HUES64 (cell line): ENCODE measurements at regions not wholly inside any gene's neighbourhood (a gene's known extent, or its start where the extent isn't known, plus 50 kb on each side); places are given as distances from the start of the nearest gene placed in this dataset.
"Not testable (repeated sequence)": the region's sequence is repeated elsewhere in the genome, so short reads cannot be mapped to it uniquely, and the experiment has no call there.

Source experiments
- H3K27ac ChIP-seq: 2 replicates; pipeline ENCODE4 v1.7.0; 2013; ENCODE audit warnings: low read depth, low read length, inconsistent platforms
- H3K27me3 ChIP-seq: 2 replicates; pipeline ENCODE4 v1.6.1; 2013; ENCODE audit warnings: mild to moderate bottlenecking, low read length; ENCODE audit not compliant: insufficient read depth
- H3K36me3 ChIP-seq: 2 replicates; pipeline ENCODE4 v1.6.1; 2013; ENCODE audit warnings: mild to moderate bottlenecking, low read length; ENCODE audit not compliant: insufficient read depth
- H3K4me1 ChIP-seq: 2 replicates; pipeline ENCODE4 v1.6.1; 2013; ENCODE audit warnings: mild to moderate bottlenecking, low read length, moderate library complexity; ENCODE audit not compliant: insufficient read depth
- H3K4me3 ChIP-seq: 2 replicates; pipeline ENCODE4 v1.5.1; 2013; ENCODE audit warnings: mild to moderate bottlenecking, low read length, moderate library complexity
- H3K9ac ChIP-seq: 2 replicates; pipeline ENCODE4 v1.6.1; 2013; ENCODE audit warnings: mild to moderate bottlenecking, low read depth, low read length
- H3K9me3 ChIP-seq: 2 replicates; pipeline ENCODE4 v1.6.1; 2013; ENCODE audit warnings: low read depth, low read length; ENCODE audit not compliant: insufficient read depth
- WGBS: fragments of 150-250, 120-280 bp; methylation state at CpG from one replicate; pipeline ENCODE4 v1.1.7; 2013; ENCODE audit warnings: missing lambda C conversion rate; 5-methylcytosine and 5-hydroxymethylcytosine counted together

GRCh38 chr6:40152701-40153436, 218.6 kb upstream of the MOCS1 start:
- H3K4me3 ChIP-seq, result no peak overlapping the region
- no peaks in the 10 kb centered on the region for H3K27me3 ChIP-seq
- H3K9ac ChIP-seq, result no peak overlapping the region
- no peaks in the 10 kb centered on the region for H3K4me1 ChIP-seq
- 81% methylated on average over 9 of the region's 9 CpGs for WGBS
- no peaks in the 10 kb centered on the region for H3K36me3 ChIP-seq
- H3K9me3 ChIP-seq, result no peaks in the 10 kb centered on the region
- H3K27ac ChIP-seq, result no peak overlapping the region

GRCh38 chr6:40152196-40152595, 217.9 kb upstream of the MOCS1 start:
- H3K9ac ChIP-seq, result no peak overlapping the region
- no peaks in the 10 kb centered on the region for H3K27me3 ChIP-seq
- H3K27ac ChIP-seq, result no peak overlapping the region
- H3K4me1 ChIP-seq, result no peaks in the 10 kb centered on the region
- H3K9me3 ChIP-seq, result no peaks in the 10 kb centered on the region
- H3K36me3 ChIP-seq, result no peaks in the 10 kb centered on the region
- no peak overlapping the region for H3K4me3 ChIP-seq

- Histone ChIP-seq H3K4me3 (no peak overlapping the region), H3K27me3 (no peaks in the 10 kb centered on the region), H3K36me3 (no peaks in the 10 kb centered on the region), H3K4me1 (no peaks in the 10 kb centered on the region), H3K9me3 (no peaks in the 10 kb centered on the region), H3K27ac (no peak overlapping the region), H3K9ac (no peak overlapping the region)
- 92% methylated on average over 2 of the region's 2 CpGs for WGBS
Measured at GRCh38 chr6:40148882-40149573, 214.8 kb upstream of the MOCS1 start.

GRCh38 chr6:40146902-40147301, 212.6 kb upstream of the MOCS1 start:
- H3K9me3 ChIP-seq, result no peaks in the 10 kb centered on the region
- H3K27ac ChIP-seq, result no peak overlapping the region
- no peak overlapping the region for H3K9ac ChIP-seq
- no peaks in the 10 kb centered on the region for H3K4me1 ChIP-seq
- no peaks in the 10 kb centered on the region for H3K36me3 ChIP-seq
- H3K27me3 ChIP-seq, result no peaks in the 10 kb centered on the region
- 89% methylated on average over 3 of the region's 3 CpGs for WGBS
- H3K4me3 ChIP-seq, result no peak overlapping the region

- no peaks in the 10 kb centered on the region for H3K36me3 ChIP-seq
- no peak overlapping the region for H3K4me3 ChIP-seq
- 85% methylated on average over 2 of the region's 2 CpGs for WGBS
- 0 out of 2 replicates have a peak, but pooled peaks cover 3% of the 10 kb centered on the region for H3K9me3 ChIP-seq
- no peak overlapping the region for H3K9ac ChIP-seq
- no peaks in the 10 kb centered on the region for H3K27me3 ChIP-seq
- H3K4me1 ChIP-seq, result no peaks in the 10 kb centered on the region
- no peak overlapping the region for H3K27ac ChIP-seq
Measured at GRCh38 chr6:40139447-40139846, 205.2 kb upstream of the MOCS1 start.

- no peaks in the 10 kb centered on the region for H3K4me1 ChIP-seq
- H3K9ac ChIP-seq, result no peak overlapping the region
- H3K27me3 ChIP-seq, result no peaks in the 10 kb centered on the region
- H3K27ac ChIP-seq, result no peak overlapping the region
- H3K4me3 ChIP-seq, result no peak overlapping the region
- 0 out of 2 replicates have a peak, but pooled peaks cover 3% of the 10 kb centered on the region for H3K9me3 ChIP-seq
- no peaks in the 10 kb centered on the region for H3K36me3 ChIP-seq
- 98% methylated on average over 4 of the region's 4 CpGs for WGBS
Measured at GRCh38 chr6:40138273-40138720, 204.0 kb upstream of the MOCS1 start.

- Histone ChIP-seq H3K4me1 (no peaks in the 10 kb centered on the region), H3K27me3 (no peaks in the 10 kb centered on the region), H3K36me3 (no peaks in the 10 kb centered on the region), H3K9me3 (0 out of 2 replicates have a peak, but pooled peaks cover 3% of the 10 kb centered on the region), H3K9ac (no peak overlapping the region), H3K27ac (no peak overlapping the region), H3K4me3 (no peak overlapping the region)
- WGBS, result 84% methylated on average over 6 of the region's 6 CpGs
Measured at GRCh38 chr6:40135491-40136072, 201.3 kb upstream of the MOCS1 start.

- H3K4me3 ChIP-seq, H3K27me3 ChIP-seq, H3K27ac ChIP-seq, H3K4me1 ChIP-seq, H3K9ac ChIP-seq, H3K9me3 ChIP-seq, H3K36me3 ChIP-seq: not testable (repeated sequence)
- WGBS, result 97% methylated on average over 20 of the region's 20 CpGs
Measured at GRCh38 chr6:40133981-40134380, 199.7 kb upstream of the MOCS1 start.

- no peaks in the 10 kb centered on the region for H3K36me3 ChIP-seq
- WGBS, result 94% methylated on average over 2 of the region's 2 CpGs
- H3K9ac ChIP-seq, result no peak overlapping the region
- no peak overlapping the region for H3K27ac ChIP-seq
- no peaks in the 10 kb centered on the region for H3K4me1 ChIP-seq
- 0 out of 2 replicates have a peak, but pooled peaks cover 5% of the 10 kb centered on the region for H3K9me3 ChIP-seq
- no peak overlapping the region for H3K4me3 ChIP-seq
- H3K27me3 ChIP-seq, result no peaks in the 10 kb centered on the region
Measured at GRCh38 chr6:40131675-40132074, 197.4 kb upstream of the MOCS1 start.

GRCh38 chr6:40128127-40128526, 193.9 kb upstream of the MOCS1 start:
- WGBS, result 95% methylated on average over 2 of the region's 2 CpGs
- Histone ChIP-seq H3K27ac (no peak overlapping the region), H3K4me1 (no peaks in the 10 kb centered on the region), H3K9me3 (0 out of 2 replicates have a peak, but pooled peaks cover 2% of the 10 kb centered on the region), H3K27me3 (no peaks in the 10 kb centered on the region), H3K9ac (no peak overlapping the region), H3K4me3 (no peak overlapping the region), H3K36me3 (no peaks in the 10 kb centered on the region)

GRCh38 chr6:40125680-40126394, 191.6 kb upstream of the MOCS1 start:
- H3K9me3 ChIP-seq, result 0 out of 2 replicates have a peak, but pooled peaks cover 2% of the 10 kb centered on the region
- H3K27me3 ChIP-seq, result no peaks in the 10 kb centered on the region
- H3K9ac ChIP-seq, result no peak overlapping the region
- no peak overlapping the region for H3K27ac ChIP-seq
- H3K4me3 ChIP-seq, result no peak overlapping the region
- WGBS, result 90% methylated on average over 3 of the region's 3 CpGs
- H3K4me1 ChIP-seq, result no peaks in the 10 kb centered on the region
- H3K36me3 ChIP-seq, result no peaks in the 10 kb centered on the region
